Suprapubic skin (tissue), 4 donors: ENCODE measurements at regions not wholly inside any gene's neighbourhood (a gene's known extent, or its start where the extent isn't known, plus 50 kb on each side); places are given as distances from the start of the nearest gene placed in this dataset.

ENCODE experiments used
- DNase-seq, 2 donors: peaks; one replicate each; pipeline ENCODE4 v3.0.0-alpha.2; 2019; ENCODE audit warnings: low spot score in 2 of 2
- H3K27ac ChIP-seq: fragments of 200-600 bp; sonication (generic); one replicate; pipeline ENCODE4 v1.5.1; 2019
- H3K27me3 ChIP-seq: fragments of 200-600 bp; sonication (generic); one replicate; pipeline ENCODE4 v1.5.1; 2019
- H3K36me3 ChIP-seq: fragments of 200-600 bp; sonication (generic); one replicate; pipeline ENCODE4 v1.5.1; 2019
- H3K4me1 ChIP-seq: fragments of 200-600 bp; sonication (generic); one replicate; pipeline ENCODE4 v1.5.1; 2019
- H3K4me3 ChIP-seq: fragments of 200-600 bp; sonication (generic); one replicate; pipeline ENCODE4 v1.5.1; 2019; ENCODE audit warnings: mild to moderate bottlenecking
- H3K9me3 ChIP-seq: fragments of 200-600 bp; sonication (generic); one replicate; pipeline ENCODE4 v1.5.1; 2019
- CTCF ChIP-seq, 2 donors: fragments of 200-600 bp in 1 of 2; fragments of 450-650 bp in 1 of 2; sonication (generic) in 1 of 2; IDR thresholded peaks; one replicate each; pipeline ENCODE4 v1.5.1; 2016 to 2019; ENCODE audit warnings: antibody characterized with exemption in 2 of 2, mild to moderate bottlenecking in 1 of 2, moderate library complexity in 1 of 2
- EP300 ChIP-seq: sonication (generic); formaldehyde crosslinking; IDR thresholded peaks from one replicate; pipeline ENCODE4 v1.6.1; 2017; ENCODE audit warnings: antibody characterized with exemption
- POLR2A ChIP-seq, 2 donors: fragments of 450-650 bp; IDR thresholded peaks; one replicate each; pipeline ENCODE4 v1.6.1; 2017; ENCODE audit warnings: antibody characterized with exemption in 2 of 2, mild to moderate bottlenecking in 2 of 2, moderate library complexity in 2 of 2
- POLR2AphosphoS5 ChIP-seq, 3 donors: sonication (generic); formaldehyde crosslinking; IDR thresholded peaks; one replicate each; pipeline ENCODE4 v1.6.1; 2017; ENCODE audit warnings: antibody characterized with exemption in 3 of 3
- WGBS: methylation state at CpG from one replicate; pipeline ENCODE4 v1.1.5; 2018; 5-methylcytosine and 5-hydroxymethylcytosine counted together

GRCh38 chr18:65415098-65415497 is 335.7 kb upstream of the CDH7 start:
- H3K36me3 ChIP-seq = no peaks in the 10 kb centered on the region
- no peaks in the 10 kb centered on the region for H3K27me3 ChIP-seq
- H3K4me1 ChIP-seq = no peaks in the 10 kb centered on the region
- no peaks in the 10 kb centered on the region for H3K9me3 ChIP-seq
- DNase-seq = no peak
- no peak overlapping the region for H3K27ac ChIP-seq
- H3K4me3 ChIP-seq = no peak overlapping the region
- TF ChIP-seq POLR2A (IDR thresholded peaks at IDR 0.05) (no peak), CTCF (IDR thresholded peaks at IDR 0.05) (no peak), POLR2AphosphoS5 (IDR thresholded peaks at IDR 0.05) (no peak), EP300 (no peak)

- H3K4me1 ChIP-seq = no peaks in the 10 kb centered on the region
- no peak overlapping the region for H3K4me3 ChIP-seq
- TF ChIP-seq EP300 (no peak), POLR2A (IDR thresholded peaks at IDR 0.05) (no peak), CTCF (IDR thresholded peaks at IDR 0.05) (no peak), POLR2AphosphoS5 (IDR thresholded peaks at IDR 0.05) (no peak)
- no peak overlapping the region for H3K27ac ChIP-seq
- no peaks in the 10 kb centered on the region for H3K36me3 ChIP-seq
- 70% methylated on average over 1 of the region's 1 CpG for WGBS
- no peaks in the 10 kb centered on the region for H3K9me3 ChIP-seq
- DNase-seq = no peak
- H3K27me3 ChIP-seq = no peaks in the 10 kb centered on the region
These were observed 336.3 kb upstream of the CDH7 start for GRCh38 chr18:65414501-65414900.

- Histone ChIP-seq H3K36me3 (no peaks in the 10 kb centered on the region), H3K27ac (no peak overlapping the region), H3K27me3 (no peaks in the 10 kb centered on the region), H3K4me3 (no peak overlapping the region), H3K9me3 (no peaks in the 10 kb centered on the region), H3K4me1 (no peaks in the 10 kb centered on the region)
- TF ChIP-seq POLR2AphosphoS5 (IDR thresholded peaks at IDR 0.05) (no peak), POLR2A (IDR thresholded peaks at IDR 0.05) (no peak), EP300 (no peak), CTCF (IDR thresholded peaks at IDR 0.05) (no peak)
- no peak for DNase-seq
- 74% methylated on average over 1 of the region's 1 CpG for WGBS
These were observed 339.8 kb upstream of the CDH7 start for GRCh38 chr18:65411061-65411460.

- H3K27me3 ChIP-seq = no peaks in the 10 kb centered on the region
- H3K27ac ChIP-seq = no peak overlapping the region
- 44% methylated on average over 3 of the region's 3 CpGs for WGBS
- no peak for DNase-seq
- no peaks in the 10 kb centered on the region for H3K9me3 ChIP-seq
- H3K4me1 ChIP-seq = no peaks in the 10 kb centered on the region
- H3K4me3 ChIP-seq = no peak overlapping the region
- no peak for TF ChIP-seq POLR2A (IDR thresholded peaks at IDR 0.05)
- no peak for TF ChIP-seq CTCF (IDR thresholded peaks at IDR 0.05)
- no peak for TF ChIP-seq POLR2AphosphoS5 (IDR thresholded peaks at IDR 0.05)
- no peak for TF ChIP-seq EP300
- H3K36me3 ChIP-seq = no peaks in the 10 kb centered on the region
These were observed 341.6 kb upstream of the CDH7 start for GRCh38 chr18:65409261-65409660.

- Histone ChIP-seq H3K4me3 (no peak overlapping the region), H3K36me3 (no peaks in the 10 kb centered on the region), H3K27ac (no peak overlapping the region), H3K9me3 (no peaks in the 10 kb centered on the region), H3K27me3 (no peaks in the 10 kb centered on the region), H3K4me1 (no peaks in the 10 kb centered on the region)
- DNase-seq = no peak
- TF ChIP-seq POLR2A (IDR thresholded peaks at IDR 0.05) (no peak), POLR2AphosphoS5 (IDR thresholded peaks at IDR 0.05) (no peak), EP300 (no peak), CTCF (IDR thresholded peaks at IDR 0.05) (no peak)
These were observed 347.3 kb upstream of the CDH7 start for GRCh38 chr18:65403534-65403933.
